Endometrial microvascular endothelial cells (primary cell): ENCODE measurements at regions not wholly inside any gene's neighbourhood (a gene's known extent, or its start where the extent isn't known, plus 50 kb on each side); places are given as distances from the start of the nearest gene placed in this dataset.
"Not testable (repeated sequence)": the region's sequence is repeated elsewhere in the genome, so short reads cannot be mapped to it uniquely, and the experiment has no call there.

Source experiments
- in situ Hi-C: cut with HindIII; loops from 2 replicates; pipeline ENCODE4 v1.10.0; 2017; ENCODE audit warnings: low sequenced_read_pairs, low pct_unique_long_range_greater_than_20kb; ENCODE audit errors: inconsistent ontology term

DNA sequence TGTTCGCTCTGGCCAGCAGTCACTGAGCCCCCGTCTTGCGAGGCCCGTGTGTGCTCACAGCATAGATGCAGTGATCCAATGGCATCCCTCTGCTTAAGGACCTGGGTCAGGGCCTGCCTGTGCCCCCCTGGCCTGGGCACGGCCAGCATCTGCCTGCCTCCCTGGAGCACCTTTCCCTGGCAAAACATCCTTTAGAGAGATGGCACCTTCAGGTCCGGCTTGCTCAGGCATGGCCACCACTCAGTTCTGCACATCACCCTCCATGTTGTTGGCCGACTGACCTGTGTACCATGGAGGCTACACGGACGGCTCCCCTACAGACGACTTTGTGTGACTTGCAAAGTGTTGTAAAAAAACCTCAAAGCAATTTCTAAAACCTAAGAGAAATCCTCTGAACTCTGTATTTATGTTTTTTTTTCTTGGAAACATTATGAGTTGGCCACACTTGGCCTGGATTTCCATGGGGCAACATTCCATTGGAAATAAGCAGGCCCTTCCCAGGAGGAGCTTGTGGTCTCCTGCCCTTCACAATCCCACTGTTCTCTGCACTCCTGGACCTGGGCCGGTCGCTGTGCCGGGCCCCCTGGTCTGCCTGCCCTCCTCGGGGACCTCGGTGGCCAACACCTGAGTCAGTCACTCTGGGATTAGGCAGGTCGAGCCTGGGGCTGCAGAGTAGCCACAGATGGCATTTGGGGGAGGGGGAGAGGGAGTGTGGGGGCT lies 592.4 kb downstream of the TBC1D22A start:
- in situ Hi-C loops: loop anchor here (25.0 kb wide), 1 partner anchor 518 kb away; no protein-coding TSS in a partner anchor

DNA sequence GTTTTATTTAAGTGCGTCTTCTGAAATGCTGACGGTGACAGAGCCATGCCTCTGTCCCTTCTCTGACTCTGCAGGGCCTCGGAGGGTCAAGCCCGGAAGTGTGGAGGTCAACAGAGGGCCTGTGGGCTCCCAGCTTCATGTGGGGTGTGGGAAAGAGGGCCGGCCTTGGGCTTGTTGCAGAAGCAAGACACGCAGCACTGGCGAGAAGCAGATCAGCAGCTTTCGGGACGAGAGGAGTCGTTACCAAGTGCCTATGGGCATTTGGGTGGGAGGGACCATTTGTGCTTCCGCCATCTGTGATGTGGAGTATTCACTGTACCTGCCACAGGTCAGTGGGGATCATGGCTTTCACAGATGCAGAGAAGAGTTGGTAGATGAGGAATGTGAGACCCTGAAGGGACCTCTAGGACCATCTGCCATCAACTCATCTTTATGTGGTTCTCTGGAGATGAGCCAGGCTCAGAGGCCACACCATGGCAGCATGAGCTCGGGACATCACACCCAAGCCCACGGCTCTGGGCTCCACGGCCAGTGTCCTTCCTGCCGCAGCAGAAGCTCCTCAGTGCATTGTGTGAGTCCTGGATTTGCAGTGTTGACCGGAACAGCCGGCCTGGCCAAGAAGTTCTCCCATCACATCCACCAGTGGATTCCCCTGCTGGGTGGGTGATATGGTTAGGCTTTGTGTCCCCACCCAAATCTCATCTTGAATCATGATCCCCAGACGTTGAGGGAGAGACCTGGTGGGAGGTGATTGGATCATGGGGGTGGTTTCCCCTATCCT lies 590.7 kb downstream of the TBC1D22A start:
- in situ Hi-C loops: loop anchor here (25.0 kb wide), 1 partner anchor 516 kb away; no protein-coding TSS in a partner anchor

DNA sequence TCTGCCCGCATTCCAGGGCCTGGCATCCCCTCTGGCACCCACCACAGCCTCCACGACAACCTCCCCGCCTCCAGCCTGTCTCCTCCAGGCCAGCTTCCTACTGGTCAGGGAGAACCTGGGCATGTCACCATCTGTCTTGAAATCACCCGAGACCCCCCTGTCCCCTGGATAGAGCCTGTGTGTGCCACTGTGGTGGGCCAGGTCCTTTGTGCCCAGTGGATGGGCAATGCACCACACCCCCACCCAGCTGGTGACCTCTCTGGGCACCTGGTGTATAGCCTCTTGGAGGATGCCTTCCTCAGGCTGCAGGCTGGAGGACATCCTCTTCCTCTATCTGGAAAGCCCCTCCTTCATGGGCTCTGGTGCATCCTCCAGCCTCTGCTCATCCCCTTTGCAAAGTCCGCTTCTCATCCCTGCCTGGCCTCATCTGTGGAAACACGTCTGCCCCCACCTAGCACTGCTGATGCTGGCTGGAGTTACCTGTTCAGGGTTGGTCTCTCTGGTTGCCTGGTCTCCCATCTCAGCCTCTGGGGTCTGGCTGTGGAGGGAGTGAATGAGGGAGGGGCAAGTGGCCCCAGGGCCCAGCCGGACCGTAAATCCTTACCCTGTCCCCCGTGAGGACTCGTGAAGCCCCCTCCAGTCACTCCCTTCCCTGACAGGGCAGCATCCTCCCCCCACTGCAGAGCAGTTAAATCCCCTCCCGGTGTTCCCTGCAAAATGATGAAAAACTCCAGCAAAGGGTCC lies 589.6 kb downstream of the TBC1D22A start:
- in situ Hi-C loops: loop anchor here (25.0 kb wide), 1 partner anchor 515 kb away; no protein-coding TSS in a partner anchor

DNA sequence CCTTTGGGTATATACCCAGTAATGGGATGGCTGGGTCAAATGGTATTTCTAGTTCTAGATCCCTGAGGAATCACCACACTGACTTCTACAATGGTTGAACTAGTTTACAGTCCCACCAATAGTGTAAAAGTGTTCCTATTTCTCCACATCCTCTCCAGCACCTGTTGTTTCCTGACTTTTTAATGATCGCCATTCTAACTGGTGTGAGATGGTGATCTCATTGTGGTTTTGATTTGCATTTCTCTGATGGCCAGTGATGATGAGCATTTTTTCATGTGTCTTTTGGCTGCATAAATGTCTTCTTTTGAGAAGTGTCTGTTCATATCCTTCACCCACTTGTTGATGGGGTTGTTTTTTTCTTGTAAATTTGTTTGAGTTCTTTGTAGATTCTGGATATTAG lies 583.8 kb downstream of the TBC1D22A start:
- in situ Hi-C loops: not testable (repeated sequence)

DNA sequence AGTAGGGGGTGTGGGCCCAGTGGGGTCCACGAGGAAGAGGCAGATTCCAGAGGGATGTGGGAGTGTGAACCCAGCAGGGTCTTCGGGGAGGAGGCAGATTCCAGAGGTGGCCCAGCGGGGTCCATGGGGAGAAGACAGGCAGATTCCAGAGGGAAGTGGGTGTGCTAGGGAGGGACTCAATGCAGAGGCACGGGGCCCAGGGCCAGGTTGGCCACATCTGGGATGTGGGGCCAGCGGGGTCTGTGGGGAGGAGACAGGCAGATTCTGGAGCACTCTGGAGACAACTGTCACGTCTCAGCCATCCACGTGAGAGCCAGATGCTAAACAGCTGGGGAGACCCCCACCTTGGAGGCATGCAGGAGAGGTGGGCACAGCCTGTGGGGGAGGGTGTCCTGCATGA lies 582.6 kb downstream of the TBC1D22A start:
- in situ Hi-C loops: no loop called here

DNA sequence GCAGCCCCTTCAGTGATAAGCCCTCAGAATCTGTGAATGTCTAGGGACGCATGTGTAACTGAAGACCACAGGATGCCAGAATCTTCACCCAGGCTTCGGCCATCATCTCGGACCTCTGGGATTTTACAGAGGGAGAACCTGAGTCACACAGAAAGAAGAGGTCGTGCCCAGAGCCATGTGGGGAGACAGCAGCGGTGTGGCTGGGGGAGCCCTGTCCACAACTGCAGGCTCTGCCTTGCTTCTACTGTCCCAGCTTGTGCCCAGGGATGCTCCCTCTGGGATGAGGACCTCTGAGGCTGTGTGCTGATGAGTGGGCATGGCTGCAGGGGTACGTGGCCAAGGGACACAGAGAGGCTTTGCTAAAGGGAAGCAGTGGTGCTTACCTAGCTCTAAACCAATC lies 582.0 kb downstream of the TBC1D22A start:
- in situ Hi-C loops: no loop called here

DNA sequence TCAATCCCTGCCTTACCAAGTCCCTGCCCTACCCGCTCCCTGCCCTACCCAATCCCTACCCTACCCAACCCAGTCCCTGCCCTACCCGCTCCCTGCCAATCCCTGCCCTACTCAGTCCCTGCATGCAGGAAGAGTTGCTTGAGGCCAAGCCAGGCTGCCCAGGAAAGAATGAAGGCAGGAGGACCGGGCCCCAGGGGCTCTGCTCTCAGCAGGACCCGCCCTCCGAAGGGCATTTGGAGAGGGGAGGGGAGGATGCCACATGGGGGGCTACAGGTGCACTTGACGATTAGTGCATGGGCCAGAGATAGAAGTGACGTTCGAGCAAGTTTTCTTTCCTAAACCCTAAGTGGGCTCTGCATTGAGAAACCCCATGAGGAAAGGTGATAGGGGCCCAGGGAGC lies 581.2 kb downstream of the TBC1D22A start:
- in situ Hi-C loops: no loop called here

DNA sequence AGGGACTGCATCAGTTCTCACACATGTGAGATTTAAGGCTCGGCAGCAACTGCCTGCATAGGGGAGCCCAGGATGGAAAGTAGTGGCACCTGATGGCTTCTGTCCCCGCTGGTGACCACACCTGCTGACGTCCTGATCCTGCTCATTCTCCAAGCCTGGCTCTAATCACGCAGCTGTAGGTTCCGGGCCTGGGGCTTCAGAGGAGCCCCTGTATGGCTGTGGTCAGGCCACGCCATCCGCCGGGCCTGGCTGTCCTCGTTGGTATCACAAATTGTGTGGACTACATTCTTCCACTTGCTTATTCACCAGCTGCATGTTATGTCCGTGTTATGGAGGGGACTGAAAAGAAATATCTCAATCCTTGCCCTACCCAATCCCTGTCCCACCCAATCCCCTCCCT lies 580.0 kb downstream of the TBC1D22A start:
- in situ Hi-C loops: no loop called here

DNA sequence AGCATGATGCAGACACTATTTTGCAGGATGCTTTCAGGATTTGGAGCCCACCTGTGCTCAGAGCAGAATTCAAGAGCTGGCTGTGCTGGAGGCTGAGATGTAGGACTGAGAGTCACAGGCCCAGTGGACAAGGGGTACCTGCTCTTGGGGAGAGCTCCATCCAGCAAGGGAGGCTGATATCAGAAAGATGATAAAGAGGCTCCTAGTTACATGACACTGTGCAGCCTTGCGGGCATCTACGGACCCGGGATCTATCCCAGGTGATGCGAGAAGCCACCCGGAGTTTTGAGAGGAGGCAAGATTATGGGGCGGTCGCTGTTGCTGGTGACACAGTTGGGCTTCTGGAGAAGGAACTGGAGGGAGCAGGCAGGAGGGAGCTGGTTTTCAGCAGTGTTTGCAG lies 579.0 kb downstream of the TBC1D22A start:
- in situ Hi-C loops: no loop called here

DNA sequence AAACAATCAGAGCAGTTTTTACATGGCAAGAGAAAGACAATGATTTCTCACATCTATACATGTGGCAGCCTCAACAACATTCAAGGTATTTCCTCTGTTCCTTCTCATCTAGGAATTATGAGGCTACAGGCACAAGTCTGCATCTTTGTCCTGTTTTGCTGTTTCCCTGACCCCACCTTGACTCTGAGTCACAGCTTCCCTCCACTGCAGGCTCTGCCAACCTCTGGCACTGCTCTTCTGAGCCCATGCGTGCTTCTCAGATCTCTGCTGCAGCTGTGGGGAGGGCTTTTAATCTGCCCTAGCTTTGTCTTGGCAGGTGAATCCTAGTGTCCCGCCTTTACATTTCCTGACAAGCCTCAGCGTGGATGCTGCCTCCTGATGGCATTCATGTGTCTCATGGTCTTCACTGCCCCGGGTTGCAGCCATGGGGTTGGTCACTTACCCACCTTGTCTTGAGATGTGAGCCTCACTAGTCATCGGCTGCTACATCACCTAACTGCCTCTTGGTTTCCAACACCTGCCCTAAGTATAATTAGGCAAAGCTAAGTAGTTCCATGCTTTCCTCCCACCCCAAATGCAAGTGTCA lies 578.5 kb downstream of the TBC1D22A start:
- in situ Hi-C loops: no loop called here

DNA sequence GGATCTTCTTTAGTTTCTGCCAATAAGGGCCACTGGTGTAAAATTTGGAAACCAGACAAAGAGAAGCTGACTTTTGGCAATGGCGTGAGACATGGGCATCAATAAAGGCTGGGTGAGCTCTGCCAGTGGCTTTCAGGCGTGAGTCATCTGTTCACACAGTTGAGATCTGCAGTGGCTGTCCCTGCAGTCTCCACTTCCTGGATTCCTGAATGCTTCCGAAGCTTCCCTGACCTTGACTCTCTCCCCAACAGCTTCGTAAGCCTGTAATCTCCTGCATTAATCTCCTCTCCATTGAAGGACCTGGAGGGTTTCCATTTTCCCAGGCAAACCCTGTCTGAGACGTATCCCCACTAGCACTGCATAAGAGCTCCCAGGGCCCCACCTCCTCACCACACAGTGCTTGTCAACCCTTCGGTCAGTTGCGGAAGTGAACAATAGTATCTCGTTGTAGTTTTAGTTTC lies 574.7 kb downstream of the TBC1D22A start:
- in situ Hi-C loops: no loop called here

DNA sequence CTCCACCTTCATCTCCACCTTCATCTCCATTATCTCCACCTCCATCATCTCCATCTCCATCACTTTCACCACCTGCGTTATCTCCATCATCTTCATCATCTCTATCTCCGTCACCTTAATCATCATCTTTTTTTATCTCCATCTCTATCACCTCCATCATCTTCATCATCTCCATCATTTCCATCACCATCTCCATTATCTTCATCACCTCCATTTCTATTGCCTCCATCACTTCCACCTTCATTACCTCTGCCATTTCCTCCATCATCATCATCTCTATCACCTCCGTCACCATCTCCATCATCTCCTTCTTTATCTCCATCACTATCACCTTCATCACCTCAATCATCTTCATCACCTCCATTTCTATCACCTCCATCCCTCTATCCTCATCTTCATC lies 573.5 kb downstream of the TBC1D22A start:
- in situ Hi-C loops: no loop called here

DNA sequence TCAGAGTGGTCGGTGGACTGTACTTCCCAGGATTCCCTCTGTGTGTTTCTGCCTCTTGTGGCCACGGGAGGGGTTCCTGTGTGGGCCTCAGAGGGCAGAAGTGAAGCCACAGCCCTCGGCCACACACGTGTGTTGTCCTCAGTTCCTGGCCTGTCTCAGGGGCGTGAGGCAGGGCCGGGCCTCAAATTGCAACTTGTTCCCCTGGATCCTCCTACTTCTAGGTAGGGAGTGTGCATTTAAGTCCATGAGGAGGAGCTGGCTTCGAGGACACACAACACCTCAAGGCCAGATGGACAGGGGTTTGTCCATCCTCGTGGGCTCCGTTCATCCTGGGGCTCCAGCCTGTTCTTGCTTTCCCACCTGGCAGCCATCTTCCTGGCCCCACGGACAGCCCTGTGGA lies 573.0 kb downstream of the TBC1D22A start:
- in situ Hi-C loops: no loop called here

DNA sequence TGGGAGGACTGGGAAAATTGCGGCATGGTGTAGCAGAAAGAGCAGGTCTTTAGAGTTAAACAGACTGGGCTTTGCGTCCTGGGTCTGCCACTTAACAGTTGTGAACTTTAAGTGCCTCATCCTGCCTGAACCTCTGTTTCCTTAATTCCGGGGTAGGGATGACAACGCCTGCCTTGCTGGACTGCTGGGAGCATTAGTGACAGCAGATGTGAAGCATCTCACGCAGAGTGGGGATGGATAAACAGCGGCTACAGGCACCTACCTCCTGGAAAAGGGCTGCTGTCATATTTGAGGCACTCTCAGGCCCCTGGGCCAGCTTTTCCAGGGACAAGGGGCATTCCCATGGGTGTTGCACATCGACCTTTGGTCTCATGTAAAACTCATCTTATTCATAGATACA lies 572.2 kb downstream of the TBC1D22A start:
- in situ Hi-C loops: no loop called here

DNA sequence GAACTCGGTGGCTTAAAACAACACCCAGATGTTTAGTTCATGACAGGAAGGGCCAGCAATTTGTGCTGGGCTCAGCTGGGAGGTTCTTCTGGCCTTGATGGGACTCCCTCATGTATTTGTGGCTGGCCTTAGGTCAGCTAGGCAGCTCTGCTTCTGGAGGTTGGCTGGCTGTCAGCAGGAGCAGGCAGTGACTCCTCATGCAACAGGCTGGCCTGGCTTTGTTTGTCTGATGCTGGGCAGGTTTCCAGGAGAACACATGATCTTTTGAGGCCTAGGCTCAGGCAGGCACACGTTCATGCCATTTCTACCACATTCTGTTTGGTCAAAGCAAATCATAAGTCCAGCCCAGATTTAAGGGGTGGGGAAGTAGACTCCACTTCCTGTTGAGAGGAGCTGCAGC lies 571.2 kb downstream of the TBC1D22A start:
- in situ Hi-C loops: no loop called here

DNA sequence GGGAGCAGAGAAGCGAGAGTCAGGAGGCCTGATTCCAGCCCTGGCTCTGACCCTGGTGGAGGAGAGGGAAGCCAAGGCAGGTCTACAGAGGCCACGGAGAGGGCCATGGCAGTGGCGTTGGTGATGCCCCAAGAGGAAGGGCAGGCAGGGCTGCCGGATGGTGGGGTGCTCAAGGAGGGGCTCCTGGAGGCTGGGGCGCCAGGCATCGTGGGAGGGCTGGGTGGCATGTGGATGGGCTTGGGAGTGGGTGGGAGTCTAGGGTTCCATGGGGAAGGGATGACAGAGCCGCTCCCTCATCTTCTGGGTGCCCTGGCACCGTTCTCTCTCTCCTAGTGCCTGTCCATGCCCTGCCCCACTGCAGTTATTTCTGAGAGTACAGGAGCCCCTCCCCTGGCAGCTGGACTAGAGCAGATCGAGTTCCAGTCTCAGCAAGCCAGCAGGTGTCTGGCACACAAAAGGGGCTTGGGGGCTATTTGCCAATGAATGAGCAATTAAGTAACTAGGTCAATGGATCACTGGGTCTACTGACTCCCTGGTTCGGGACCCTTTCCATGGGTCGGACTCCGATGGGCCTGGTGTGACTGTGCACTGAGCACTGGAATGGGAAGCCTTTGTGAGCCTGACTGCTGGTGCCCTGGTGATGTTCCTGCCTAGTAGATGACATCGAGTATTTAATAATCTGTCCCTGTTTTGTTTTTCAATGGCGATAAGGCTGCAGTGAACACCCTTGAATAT lies 570.0 kb downstream of the TBC1D22A start:
- in situ Hi-C loops: no loop called here

DNA sequence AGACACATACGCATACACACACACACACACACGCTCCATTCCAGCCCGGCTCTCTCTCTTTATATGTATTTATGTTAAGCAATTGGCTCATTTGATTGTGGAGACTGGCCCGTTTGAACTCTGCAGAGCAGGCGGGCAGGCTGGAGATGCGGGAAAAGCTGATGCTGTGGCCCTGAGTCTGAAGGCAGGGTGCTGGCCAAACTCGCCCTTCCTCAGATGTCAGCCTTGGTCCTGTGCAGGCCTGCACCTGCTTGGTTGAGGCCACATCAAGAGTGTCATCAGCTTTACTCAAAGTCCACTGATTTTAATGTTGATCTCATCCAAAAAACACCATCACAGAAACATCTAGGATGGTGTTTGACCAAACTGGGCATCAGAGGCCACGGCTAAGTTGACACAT lies 569.3 kb downstream of the TBC1D22A start:
- in situ Hi-C loops: no loop called here

DNA sequence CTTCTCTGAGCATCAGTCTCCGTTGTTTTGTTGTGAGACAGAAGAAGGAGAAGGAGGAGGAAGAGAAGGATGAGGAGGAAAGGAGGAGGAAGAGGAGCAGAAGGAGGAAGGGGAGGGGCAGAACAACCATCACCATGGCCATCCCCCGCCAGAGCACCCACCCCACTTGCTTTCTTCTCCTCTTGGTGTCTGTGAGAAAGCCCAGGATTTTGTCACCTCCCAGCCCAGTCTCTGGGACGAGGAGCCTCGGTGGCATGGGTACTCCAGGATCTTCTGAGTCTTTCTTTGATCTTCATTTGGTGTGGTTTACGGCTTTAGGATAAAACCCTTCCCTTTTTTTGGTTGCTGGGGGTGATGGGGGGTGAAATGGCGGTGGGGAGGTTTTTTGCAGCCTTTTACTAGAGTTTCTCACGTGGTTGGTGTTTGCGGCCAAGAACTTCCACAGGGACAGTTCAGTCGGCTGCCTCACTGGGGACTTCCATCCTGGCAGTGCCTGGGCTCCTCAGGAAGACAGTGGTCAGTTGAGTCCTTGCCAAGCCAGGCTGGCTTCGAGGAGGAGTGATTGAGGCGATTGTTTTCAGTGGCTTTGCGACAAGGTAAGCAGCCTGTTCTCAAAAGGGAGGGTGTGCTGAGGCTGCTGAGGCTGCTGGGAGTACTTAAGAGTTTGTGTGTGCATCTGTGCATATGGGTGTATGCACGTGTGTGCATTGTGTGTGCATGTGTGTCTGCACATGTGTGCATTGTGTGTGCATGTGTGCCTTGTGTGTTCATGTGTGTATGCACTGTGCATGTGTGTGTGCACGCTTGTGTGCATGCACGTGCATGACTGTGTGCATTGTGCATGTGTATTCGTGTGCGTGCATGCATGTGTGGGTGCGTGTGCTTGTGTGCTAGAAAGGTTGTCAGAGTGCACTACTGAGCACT lies 567.5 kb downstream of the TBC1D22A start:
- in situ Hi-C loops: no loop called here
